ENCODE measurements at regions not wholly inside any gene's neighbourhood (a gene's known extent, or its start where the extent isn't known, plus 50 kb on each side); places are given as distances from the start of the nearest gene placed in this dataset.
A peak's percentile ranks its signal among the peaks of the same experiment; 100 is the strongest.

GRCh38 chr4:137648531-137648930 is 116.2 kb upstream of the PCDH18 start:
- no peak overlapping the region for H3K4me3 Mint-ChIP-seq
- H3K4me1 Mint-ChIP-seq = no peaks in the 10 kb centered on the region
- H3K27me3 ChIP-seq (ENCODE audit: insufficient read depth) = no peaks in the 10 kb centered on the region
- 0 out of 2 replicates have a peak overlapping the region, but pooled peaks have one; percentile 33 for H2AFZ ChIP-seq
- no peaks in the 10 kb centered on the region for H3K9me3 Mint-ChIP-seq
- H3K27me3 Mint-ChIP-seq (ENCODE audit: insufficient read depth, low read depth, poor library complexity) = no peaks in the 10 kb centered on the region
- no peaks in the 10 kb centered on the region for H3K79me2 ChIP-seq (replicated peaks; ENCODE audit: insufficient read depth)
- no peak for DNase-seq (ENCODE audit: low spot score)
- H3K4me2 ChIP-seq = no peak overlapping the region
- no peak for ATAC-seq
- no peaks in the 10 kb centered on the region for H4K20me1 ChIP-seq (replicated peaks; ENCODE audit: insufficient read depth)
- H3K27ac ChIP-seq (ENCODE audit: low read depth) = no peak overlapping the region
- TF ChIP-seq ZNF114 (CRISPR knock-in tag; IDR thresholded peaks at IDR 0.05) = no peak
- TF ChIP-seq EZH2 (IDR thresholded peaks at IDR 0.05; ENCODE audit: low read depth, unreplicated experiment) = no peak
- no peak for TF ChIP-seq STAT1 (IDR thresholded peaks at IDR 0.05; ENCODE audit: unreplicated experiment)
- no peak for TF ChIP-seq REST (IDR thresholded peaks at IDR 0.05; ENCODE audit: unreplicated experiment)
- no peak for TF ChIP-seq ETS1 (IDR thresholded peaks at IDR 0.05)
- TF ChIP-seq JUNB (IDR thresholded peaks at IDR 0.05; ENCODE audit: unreplicated experiment) = no peak
- TF ChIP-seq POLR2AphosphoS5 (IDR thresholded peaks at IDR 0.05; ENCODE audit: low read depth) = no peak
- TF ChIP-seq CREB1 (CRISPR knock-in tag; IDR thresholded peaks at IDR 0.05; ENCODE audit: low read depth) = no peak
- TF ChIP-seq ZNF462 (CRISPR knock-in tag; IDR thresholded peaks at IDR 0.05) = no peak
- TF ChIP-seq NANOG (IDR thresholded peaks at IDR 0.05; ENCODE audit: borderline replicate concordance) = no peak
- TF ChIP-seq EZH2phosphoT487 (IDR thresholded peaks at IDR 0.05; ENCODE audit: unreplicated experiment) = no peak
- no peak for TF ChIP-seq CTCF (conservative IDR thresholded peaks at IDR 0.05; ENCODE audit: low read depth in 2 of 2)
- H3K36me3 Mint-ChIP-seq (ENCODE audit: low read depth) = no peaks in the 10 kb centered on the region
- no peaks in the 10 kb centered on the region for H3K36me3 ChIP-seq (ENCODE audit: insufficient read depth)
- no peaks in the 10 kb centered on the region for H3F3A ChIP-seq (replicated peaks; ENCODE audit: low read depth)
- no peak overlapping the region for H3K4me3 ChIP-seq
- no peaks in the 10 kb centered on the region for H3K9me2 ChIP-seq (ENCODE audit: insufficient read depth)
- no peak overlapping the region for H3K27ac Mint-ChIP-seq
- no peaks in the 10 kb centered on the region for H3K4me1 ChIP-seq (ENCODE audit: insufficient read depth)
